Activated naive CD4-positive, alpha-beta T cell treated with anti-CD3 and anti-CD28 coated beads, Interleukin-2, amount 50 U/mL, for 72 hours (primary cell): ENCODE measurements at regions not wholly inside any gene's neighbourhood (a gene's known extent, or its start where the extent isn't known, plus 50 kb on each side); places are given as distances from the start of the nearest gene placed in this dataset.

Source experiments
- ATAC-seq, 2 donors: fragments of 150-1000 bp; cut with Tn5 transposase; 2 replicates each; pipeline ENCODE4 v1.10.0; 2021; ENCODE audit warnings: mild to moderate bottlenecking in 2 of 2, moderate library complexity in 2 of 2
- DNase-seq, 2 donors: peaks; one replicate each; pipeline ENCODE4 v3.0.0; 2021 to 2022; ENCODE audit warnings: low spot score in 2 of 2
- H3K27ac Mint-ChIP-seq, 2 donors: one replicate each; pipeline ENCODE4 v1.8.0; 2022; ENCODE audit warnings: mild to moderate bottlenecking in 2 of 2, mixed read lengths in 2 of 2
- H3K36me3 Mint-ChIP-seq, 2 donors: one replicate each; pipeline ENCODE4 v1.8.0; 2022; ENCODE audit warnings: mixed read lengths in 2 of 2
- H3K9me3 Mint-ChIP-seq, 2 donors: one replicate each; pipeline ENCODE4 v1.8.0; 2022; ENCODE audit warnings: mixed read lengths in 2 of 2

- ATAC-seq (no peak), DNase-seq (no peak)
- Mint-ChIP-seq H3K9me3 (no peaks in the 10 kb centered on the region), H3K27ac (no peak overlapping the region), H3K36me3 (no peaks in the 10 kb centered on the region)
These were observed 112.1 kb upstream of the PTPN1 start for GRCh38 chr20:50398064-50398463.

GRCh38 chr20:50398471-50398820 lies 111.7 kb upstream of the PTPN1 start:
- Mint-ChIP-seq H3K27ac (no peak overlapping the region), H3K36me3 (no peaks in the 10 kb centered on the region), H3K9me3 (no peaks in the 10 kb centered on the region)
- DNase-seq (no peak), ATAC-seq (no peak)

GRCh38 chr20:50398821-50399554 lies 111.2 kb upstream of the PTPN1 start:
- ATAC-seq = no peak

GRCh38 chr20:50399555-50399916 lies 110.6 kb upstream of the PTPN1 start:
- Mint-ChIP-seq H3K9me3 (no peaks in the 10 kb centered on the region), H3K36me3 (no peaks in the 10 kb centered on the region), H3K27ac (no peak overlapping the region)
- DNase-seq = no peak
- no peak for ATAC-seq

More at GRCh38 chr20:50398821-50399554, 111.2 kb upstream of the PTPN1 start:
- no peak for DNase-seq
- Mint-ChIP-seq H3K27ac (no peak overlapping the region), H3K36me3 (no peaks in the 10 kb centered on the region), H3K9me3 (no peaks in the 10 kb centered on the region)

GRCh38 chr20:50399917-50400704 lies 110.1 kb upstream of the PTPN1 start:
- DNase-seq (no peak), ATAC-seq (no peak)
- Mint-ChIP-seq H3K9me3 (no peaks in the 10 kb centered on the region), H3K27ac (peak overlapping the region in 1 of 2 donors; percentile 6), H3K36me3 (no peaks in the 10 kb centered on the region)

GRCh38 chr20:50400705-50401586 lies 109.2 kb upstream of the PTPN1 start:
- Mint-ChIP-seq H3K9me3 (no peaks in the 10 kb centered on the region), H3K27ac (peak overlapping the region in 1 of 2 donors; percentile 6), H3K36me3 (no peaks in the 10 kb centered on the region)
- DNase-seq (no peak), ATAC-seq (no peak)

GRCh38 chr20:50401587-50402418 lies 108.4 kb upstream of the PTPN1 start:
- Mint-ChIP-seq H3K9me3 (no peaks in the 10 kb centered on the region), H3K27ac (no peak overlapping the region), H3K36me3 (no peaks in the 10 kb centered on the region)
- ATAC-seq = no peak
- no peak for DNase-seq

GRCh38 chr20:50403565-50404418 lies 106.4 kb upstream of the PTPN1 start:
- no peaks in the 10 kb centered on the region for H3K36me3 Mint-ChIP-seq
- DNase-seq (no peak), ATAC-seq (no peak)
- H3K27ac Mint-ChIP-seq = no peak overlapping the region
- no peaks in the 10 kb centered on the region for H3K9me3 Mint-ChIP-seq

GRCh38 chr20:50404419-50405234 lies 105.6 kb upstream of the PTPN1 start:
- H3K9me3 Mint-ChIP-seq = no peaks in the 10 kb centered on the region
- DNase-seq = no peak
- H3K27ac Mint-ChIP-seq = no peak overlapping the region
- no peak for ATAC-seq
- no peaks in the 10 kb centered on the region for H3K36me3 Mint-ChIP-seq

- no peaks in the 10 kb centered on the region for H3K9me3 Mint-ChIP-seq
- no peak for DNase-seq
- no peak overlapping the region for H3K27ac Mint-ChIP-seq
- ATAC-seq = no peak
- H3K36me3 Mint-ChIP-seq = no peaks in the 10 kb centered on the region
These were observed 104.8 kb upstream of the PTPN1 start for GRCh38 chr20:50405235-50405914.

GRCh38 chr20:50405915-50406609 lies 104.1 kb upstream of the PTPN1 start:
- ATAC-seq (no peak), DNase-seq (no peak)
- no peaks in the 10 kb centered on the region for H3K9me3 Mint-ChIP-seq
- no peaks in the 10 kb centered on the region for H3K36me3 Mint-ChIP-seq
- no peak overlapping the region for H3K27ac Mint-ChIP-seq

- Mint-ChIP-seq H3K9me3 (no peaks in the 10 kb centered on the region), H3K36me3 (no peaks in the 10 kb centered on the region), H3K27ac (no peak overlapping the region)
- ATAC-seq (no peak), DNase-seq (no peak)
These were observed 103.5 kb upstream of the PTPN1 start for GRCh38 chr20:50406610-50407136.

GRCh38 chr20:50408526-50409364 lies 101.4 kb upstream of the PTPN1 start:
- ATAC-seq (no peak), DNase-seq (no peak)
- no peaks in the 10 kb centered on the region for H3K9me3 Mint-ChIP-seq
- H3K36me3 Mint-ChIP-seq = no peaks in the 10 kb centered on the region
- no peak overlapping the region for H3K27ac Mint-ChIP-seq
